OCI-LY3 (cell line): ENCODE measurements at regions not wholly inside any gene's neighbourhood (a gene's known extent, or its start where the extent isn't known, plus 50 kb on each side); places are given as distances from the start of the nearest gene placed in this dataset.
"Not testable (repeated sequence)": the region's sequence is repeated elsewhere in the genome, so short reads cannot be mapped to it uniquely, and the experiment has no call there.

Experiments
- H2AFZ ChIP-seq: fragments of 200-600, 300-600 bp; shearing (Covaris generic); 2 replicates; pipeline ENCODE4 v1.6.0; 2014; ENCODE audit warnings: antibody characterized with exemption, low read depth, low read length
- H3K27ac ChIP-seq: fragments of 200-600, 300-600 bp; sonication (generic); 2 replicates; pipeline ENCODE4 v1.5.1; 2014; ENCODE audit warnings: mild to moderate bottlenecking, low read length, moderate library complexity, mixed read lengths
- H3K27me3 ChIP-seq: fragments of 200-600, 300-600 bp; sonication (generic); 2 replicates; pipeline ENCODE4 v1.6.1; 2014; ENCODE audit warnings: low read depth, low read length, mixed read lengths
- H3K36me3 ChIP-seq: fragments of 200-600, 300-600 bp; sonication (generic); replicated peaks from 2 replicates; pipeline ENCODE3; 2014; ENCODE audit warnings: low read depth, low read length, mixed read lengths
- H3K4me1 ChIP-seq: fragments of 300-600, 200-600 bp; sonication (generic); 2 replicates; pipeline ENCODE4 v1.6.1; 2014; ENCODE audit warnings: low read length, mixed read lengths
- H3K4me2 ChIP-seq: fragments of 200-600, 300-600 bp; sonication (generic); 2 replicates; pipeline ENCODE4 v1.6.1; 2014; ENCODE audit warnings: low read length, mixed read lengths
- H3K4me3 ChIP-seq: fragments of 300-600, 200-600 bp; sonication (generic); 2 replicates; pipeline ENCODE4 v1.5.1; 2014; ENCODE audit warnings: antibody characterized with exemption, mild to moderate bottlenecking, low read length, moderate library complexity
- H3K79me2 ChIP-seq: fragments of 300-600, 200-600 bp; shearing (Covaris generic); 2 replicates; pipeline ENCODE4 v1.6.1; 2014; ENCODE audit warnings: mild to moderate bottlenecking, low read length, mixed read lengths
- H3K9ac ChIP-seq: fragments of 300-600, 200-600 bp; shearing (Covaris generic); 2 replicates; pipeline ENCODE4 v1.6.0; 2014; ENCODE audit warnings: mild to moderate bottlenecking, low read length, moderate library complexity
- H3K9me3 ChIP-seq: fragments of 200-600, 300-600 bp; shearing (Covaris generic); 2 replicates; pipeline ENCODE4 v1.6.1; 2014; ENCODE audit warnings: low read length, mixed read lengths; ENCODE audit not compliant: insufficient read depth
- H4K20me1 ChIP-seq: fragments of 200-600, 300-600 bp; sonication (generic); 2 replicates; pipeline ENCODE4 v1.6.1; 2016; ENCODE audit warnings: low read length, mixed read lengths; ENCODE audit not compliant: insufficient read depth
- EZH2phosphoT487 ChIP-seq: fragments of 200-600 bp; shearing (Covaris generic); IDR thresholded peaks from 2 replicates; pipeline ENCODE4 v1.6.1; 2018; ENCODE audit warnings: antibody characterized with exemption, mixed run types, low read depth
- TF ChIP-seq, protein P1 (sequence below): fragments of 200-600, 300-600 bp; sonication (generic); IDR thresholded peaks from 2 replicates; pipeline ENCODE4 v1.5.1; 2014; ENCODE audit warnings: antibody characterized with exemption, low read length, low read depth

DNA sequence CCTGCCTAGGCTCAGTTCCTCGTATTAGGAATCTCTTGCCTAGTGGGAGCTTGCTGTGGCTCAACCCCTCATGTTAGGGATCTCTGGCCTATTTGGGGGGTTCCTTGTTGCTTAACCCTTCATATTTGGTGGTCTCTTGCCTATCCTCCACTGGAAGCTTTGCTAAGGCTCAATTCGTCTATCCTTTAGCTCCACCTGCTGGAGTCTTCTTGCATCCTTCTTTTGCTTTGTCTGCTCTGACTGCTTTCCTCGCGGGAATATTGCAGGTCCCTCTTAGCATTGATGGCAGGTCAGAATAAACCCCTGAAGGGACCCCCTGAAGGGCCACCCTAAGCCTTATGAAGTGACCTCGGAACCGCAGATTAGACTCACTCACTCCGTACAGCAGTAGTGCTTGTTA, 203.0 kb upstream of the TBX18 start:
- Histone ChIP-seq H3K9ac (no peak overlapping the region), H3K27me3 (no peaks in the 10 kb centered on the region), H3K4me2 (no peak overlapping the region), H4K20me1 (no peaks in the 10 kb centered on the region), H3K27ac (no peak overlapping the region), H3K4me3 (no peak overlapping the region), H3K4me1 (no peaks in the 10 kb centered on the region), H3K79me2 (no peaks in the 10 kb centered on the region), H3K36me3 (no peaks in the 10 kb centered on the region), H3K9me3 (no peaks in the 10 kb centered on the region), H2AFZ (no peak overlapping the region)
- TF ChIP-seq, protein P1, sequence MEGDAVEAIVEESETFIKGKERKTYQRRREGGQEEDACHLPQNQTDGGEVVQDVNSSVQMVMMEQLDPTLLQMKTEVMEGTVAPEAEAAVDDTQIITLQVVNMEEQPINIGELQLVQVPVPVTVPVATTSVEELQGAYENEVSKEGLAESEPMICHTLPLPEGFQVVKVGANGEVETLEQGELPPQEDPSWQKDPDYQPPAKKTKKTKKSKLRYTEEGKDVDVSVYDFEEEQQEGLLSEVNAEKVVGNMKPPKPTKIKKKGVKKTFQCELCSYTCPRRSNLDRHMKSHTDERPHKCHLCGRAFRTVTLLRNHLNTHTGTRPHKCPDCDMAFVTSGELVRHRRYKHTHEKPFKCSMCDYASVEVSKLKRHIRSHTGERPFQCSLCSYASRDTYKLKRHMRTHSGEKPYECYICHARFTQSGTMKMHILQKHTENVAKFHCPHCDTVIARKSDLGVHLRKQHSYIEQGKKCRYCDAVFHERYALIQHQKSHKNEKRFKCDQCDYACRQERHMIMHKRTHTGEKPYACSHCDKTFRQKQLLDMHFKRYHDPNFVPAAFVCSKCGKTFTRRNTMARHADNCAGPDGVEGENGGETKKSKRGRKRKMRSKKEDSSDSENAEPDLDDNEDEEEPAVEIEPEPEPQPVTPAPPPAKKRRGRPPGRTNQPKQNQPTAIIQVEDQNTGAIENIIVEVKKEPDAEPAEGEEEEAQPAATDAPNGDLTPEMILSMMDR: peak; percentile 46
- no peak for TF ChIP-seq EZH2phosphoT487

DNA sequence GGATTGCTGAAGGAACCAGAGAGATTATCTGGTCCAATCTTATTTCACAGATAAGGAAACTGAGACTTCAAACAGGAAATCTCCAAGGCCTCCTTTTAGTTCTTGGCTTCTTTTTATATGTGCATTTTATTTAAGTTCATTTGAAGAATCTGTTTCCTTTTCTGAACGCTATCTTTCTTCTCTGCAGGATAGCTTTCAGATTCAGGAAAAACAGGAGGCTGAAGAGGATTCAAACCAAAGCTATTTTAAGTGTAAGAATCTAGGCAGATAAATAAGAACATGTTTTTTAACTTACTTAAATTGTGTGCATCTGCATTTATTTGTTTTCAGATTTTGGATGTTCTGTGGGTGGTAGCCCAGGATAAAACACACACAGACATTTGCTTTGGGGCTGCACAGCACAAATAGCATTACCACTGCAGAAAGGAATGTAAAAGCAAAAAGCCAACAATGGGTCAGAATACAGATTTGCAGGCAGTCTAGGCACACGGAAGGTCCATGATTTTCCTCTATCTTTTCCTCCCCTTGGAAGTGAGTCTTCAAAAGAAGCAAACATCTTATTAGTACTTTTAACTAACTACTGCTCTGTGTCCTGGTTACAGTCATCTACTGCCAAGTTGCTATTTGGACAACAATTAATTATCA, 188.8 kb upstream of the TBX18 start:
- Histone ChIP-seq H3K4me1 (no peaks in the 10 kb centered on the region), H3K27me3 (no peaks in the 10 kb centered on the region), H3K4me2 (no peak overlapping the region), H3K27ac (no peak overlapping the region), H4K20me1 (no peaks in the 10 kb centered on the region), H3K79me2 (no peaks in the 10 kb centered on the region), H2AFZ (no peak overlapping the region), H3K36me3 (no peaks in the 10 kb centered on the region), H3K9ac (no peak overlapping the region), H3K9me3 (no peaks in the 10 kb centered on the region), H3K4me3 (no peak overlapping the region)
- TF ChIP-seq, protein P1: no peak
- TF ChIP-seq EZH2phosphoT487: no peak

DNA sequence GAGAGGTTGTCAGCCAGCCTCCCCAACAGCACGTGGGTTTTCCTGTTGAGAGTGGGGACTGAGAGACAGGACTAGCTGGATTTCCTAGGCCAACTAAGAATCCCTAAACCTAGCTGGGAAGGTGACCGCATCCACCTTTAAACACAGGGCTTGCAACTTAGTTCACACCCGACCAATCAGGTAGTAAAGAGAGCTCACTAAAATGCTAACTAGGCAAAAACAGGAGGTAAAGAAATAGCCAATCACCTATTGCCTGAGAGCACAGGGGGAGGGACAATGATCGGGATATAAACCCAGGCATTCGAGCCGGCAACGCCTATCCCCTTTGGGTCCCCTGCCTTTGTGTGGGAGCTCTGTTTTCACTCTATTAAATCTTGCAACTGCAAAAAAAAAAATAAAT, 180.5 kb upstream of the TBX18 start:
- H3K9ac ChIP-seq, H3K4me1 ChIP-seq, H4K20me1 ChIP-seq, H3K27ac ChIP-seq, H3K27me3 ChIP-seq, H3K79me2 ChIP-seq, H3K36me3 ChIP-seq, H3K4me2 ChIP-seq, H2AFZ ChIP-seq, H3K4me3 ChIP-seq, H3K9me3 ChIP-seq: not testable (repeated sequence)

DNA sequence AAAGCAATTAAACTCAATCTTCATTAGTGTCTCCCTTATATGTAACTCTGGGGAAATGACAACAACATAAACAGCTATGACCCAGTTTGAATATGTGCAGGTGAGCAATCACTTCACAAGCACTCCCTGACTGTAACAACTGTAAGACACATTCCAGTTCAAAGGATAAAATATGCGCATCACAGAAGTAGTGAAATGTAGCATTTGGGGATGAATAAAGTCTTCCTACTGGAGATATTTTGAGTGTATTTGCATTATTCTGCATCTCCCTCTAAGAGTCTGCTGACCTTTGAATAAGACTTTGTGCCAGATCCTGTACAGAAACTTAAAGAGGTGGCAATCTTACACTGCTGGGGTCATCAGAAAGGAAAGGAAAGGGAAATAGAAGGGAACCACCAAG, 179.5 kb upstream of the TBX18 start:
- Histone ChIP-seq H4K20me1 (no peaks in the 10 kb centered on the region), H3K9me3 (no peaks in the 10 kb centered on the region), H3K36me3 (no peaks in the 10 kb centered on the region), H3K27ac (no peak overlapping the region), H2AFZ (no peak overlapping the region), H3K4me3 (no peak overlapping the region), H3K9ac (no peak overlapping the region), H3K4me1 (no peaks in the 10 kb centered on the region), H3K4me2 (no peak overlapping the region), H3K27me3 (no peaks in the 10 kb centered on the region), H3K79me2 (no peaks in the 10 kb centered on the region)
- no peak for TF ChIP-seq EZH2phosphoT487
- TF ChIP-seq, protein P1: no peak

DNA sequence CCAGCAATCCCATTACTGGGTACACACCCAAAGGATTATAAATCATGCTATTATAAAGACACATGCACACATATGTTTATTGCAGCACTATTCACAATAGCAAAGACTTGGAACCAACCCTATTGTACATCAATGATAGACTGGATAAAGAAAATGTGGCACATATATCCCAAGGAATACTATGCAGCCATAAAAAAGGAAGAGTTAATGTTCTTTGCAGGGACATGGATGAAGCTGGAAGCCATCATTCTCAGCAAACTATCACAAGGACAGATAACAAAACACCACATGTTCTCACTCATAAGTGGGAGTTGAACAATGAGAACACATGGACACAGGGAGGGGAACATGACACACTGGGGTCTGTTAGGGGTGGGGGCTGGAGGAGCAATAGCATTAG, 177.2 kb upstream of the TBX18 start:
- not testable (repeated sequence) for H3K79me2 ChIP-seq, H3K4me2 ChIP-seq, H3K27ac ChIP-seq, H3K36me3 ChIP-seq, H4K20me1 ChIP-seq, H3K4me3 ChIP-seq, H3K9me3 ChIP-seq, H3K4me1 ChIP-seq, H3K9ac ChIP-seq, H3K27me3 ChIP-seq, H2AFZ ChIP-seq
